PFSK-1 (cell line): ENCODE measurements at regions not wholly inside any gene's neighbourhood (a gene's known extent, or its start where the extent isn't known, plus 50 kb on each side); places are given as distances from the start of the nearest gene placed in this dataset.

Source experiments
- FOXP2 ChIP-seq: optimal IDR thresholded peaks from 2 replicates; pipeline ENCODE3; 2011; ENCODE audit warnings: borderline replicate concordance, control low read depth, inconsistent platforms; ENCODE audit not compliant: insufficient read depth; ENCODE audit errors: extremely low read length, extremely low read depth
- POLR2AphosphoS5 ChIP-seq: IDR thresholded peaks from 2 replicates; pipeline ENCODE4 v1.6.1; 2012; ENCODE audit warnings: low read depth, mild to moderate bottlenecking, control low read depth, low read length, moderate library complexity
- SIN3A ChIP-seq: IDR thresholded peaks from 2 replicates; pipeline ENCODE4 v1.6.1; 2012; ENCODE audit warnings: mild to moderate bottlenecking, low read length, moderate library complexity, borderline replicate concordance; ENCODE audit not compliant: insufficient read depth
- TAF1 ChIP-seq: IDR thresholded peaks from 2 replicates; pipeline ENCODE4 v1.6.1; 2012; ENCODE audit warnings: low read length, control low read depth, borderline replicate concordance; ENCODE audit not compliant: insufficient read depth
- TF ChIP-seq, protein P1 (sequence below), 2 experiments: IDR thresholded peaks; 2 replicates each; pipeline versions ENCODE4 v1.6.1 to v1.8.0; 2011 to 2012; ENCODE audit warnings: low read depth in 2 of 2, low read length in 2 of 2, control low read depth in 1 of 2, inconsistent platforms in 1 of 2, mild to moderate bottlenecking in 1 of 2, moderate library complexity in 1 of 2; ENCODE audit not compliant: insufficient read depth in 1 of 2

DNA sequence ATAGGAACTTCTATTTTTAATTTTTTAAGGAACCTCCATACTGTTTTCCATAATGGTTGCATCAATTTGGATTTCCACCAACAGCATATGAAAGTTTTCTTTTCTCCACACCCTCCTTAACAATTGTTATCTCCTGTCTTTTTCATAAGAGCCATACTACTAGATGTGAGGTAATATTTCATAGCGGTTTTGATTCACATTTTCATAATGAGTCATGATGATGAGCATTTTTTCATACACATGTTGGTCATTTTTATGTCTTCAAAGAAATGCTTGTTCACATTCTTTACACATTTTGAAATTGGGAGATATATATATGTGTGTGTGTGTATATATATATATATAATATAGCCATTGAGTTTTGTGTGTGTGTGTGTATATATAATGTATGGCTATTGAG, 420.3 kb upstream of the PCDH9 start:
- TF ChIP-seq POLR2AphosphoS5 = no peak
- TF ChIP-seq SIN3A = no peak
- no peak for TF ChIP-seq FOXP2
- TF ChIP-seq, protein P1, sequence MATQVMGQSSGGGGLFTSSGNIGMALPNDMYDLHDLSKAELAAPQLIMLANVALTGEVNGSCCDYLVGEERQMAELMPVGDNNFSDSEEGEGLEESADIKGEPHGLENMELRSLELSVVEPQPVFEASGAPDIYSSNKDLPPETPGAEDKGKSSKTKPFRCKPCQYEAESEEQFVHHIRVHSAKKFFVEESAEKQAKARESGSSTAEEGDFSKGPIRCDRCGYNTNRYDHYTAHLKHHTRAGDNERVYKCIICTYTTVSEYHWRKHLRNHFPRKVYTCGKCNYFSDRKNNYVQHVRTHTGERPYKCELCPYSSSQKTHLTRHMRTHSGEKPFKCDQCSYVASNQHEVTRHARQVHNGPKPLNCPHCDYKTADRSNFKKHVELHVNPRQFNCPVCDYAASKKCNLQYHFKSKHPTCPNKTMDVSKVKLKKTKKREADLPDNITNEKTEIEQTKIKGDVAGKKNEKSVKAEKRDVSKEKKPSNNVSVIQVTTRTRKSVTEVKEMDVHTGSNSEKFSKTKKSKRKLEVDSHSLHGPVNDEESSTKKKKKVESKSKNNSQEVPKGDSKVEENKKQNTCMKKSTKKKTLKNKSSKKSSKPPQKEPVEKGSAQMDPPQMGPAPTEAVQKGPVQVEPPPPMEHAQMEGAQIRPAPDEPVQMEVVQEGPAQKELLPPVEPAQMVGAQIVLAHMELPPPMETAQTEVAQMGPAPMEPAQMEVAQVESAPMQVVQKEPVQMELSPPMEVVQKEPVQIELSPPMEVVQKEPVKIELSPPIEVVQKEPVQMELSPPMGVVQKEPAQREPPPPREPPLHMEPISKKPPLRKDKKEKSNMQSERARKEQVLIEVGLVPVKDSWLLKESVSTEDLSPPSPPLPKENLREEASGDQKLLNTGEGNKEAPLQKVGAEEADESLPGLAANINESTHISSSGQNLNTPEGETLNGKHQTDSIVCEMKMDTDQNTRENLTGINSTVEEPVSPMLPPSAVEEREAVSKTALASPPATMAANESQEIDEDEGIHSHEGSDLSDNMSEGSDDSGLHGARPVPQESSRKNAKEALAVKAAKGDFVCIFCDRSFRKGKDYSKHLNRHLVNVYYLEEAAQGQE (IDR thresholded peaks at IDR 0.05; ENCODE audit: insufficient read depth in 1 of 2, low read depth in 2 of 2, low read length in 2 of 2) = no peak
- no peak for TF ChIP-seq TAF1

DNA sequence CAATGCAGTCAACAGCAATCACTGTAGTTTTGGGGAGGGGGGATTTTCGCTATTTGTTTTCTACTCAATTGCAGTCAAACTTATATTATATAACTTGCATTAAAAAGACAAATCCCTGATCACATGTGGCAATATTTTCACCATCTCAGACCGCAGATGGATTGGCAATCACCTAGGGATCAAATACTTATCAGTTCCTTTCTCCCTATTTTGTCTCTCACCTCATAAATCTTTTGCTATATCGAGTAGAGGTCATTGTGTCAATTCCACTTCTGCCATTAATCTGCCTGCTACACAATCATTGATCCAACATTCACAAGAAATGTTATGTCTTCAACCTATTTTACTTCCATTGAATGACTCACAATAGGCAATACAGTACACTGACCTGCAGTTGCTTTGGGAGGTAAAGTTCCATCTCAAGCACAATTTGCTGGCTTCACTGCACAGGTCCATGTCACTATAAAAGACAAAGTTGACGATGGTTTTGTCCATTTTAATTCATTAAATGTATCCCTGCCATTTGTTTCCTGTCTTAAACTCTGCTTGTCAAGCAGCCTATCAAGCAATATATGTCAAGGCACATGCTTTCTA, 415.8 kb upstream of the PCDH9 start:
- TF ChIP-seq SIN3A (no peak), TAF1 (no peak), POLR2AphosphoS5 (no peak), FOXP2 (no peak)
- TF ChIP-seq, protein P1 (IDR thresholded peaks at IDR 0.05; ENCODE audit: insufficient read depth in 1 of 2, low read depth in 2 of 2, low read length in 2 of 2) = no peak

DNA sequence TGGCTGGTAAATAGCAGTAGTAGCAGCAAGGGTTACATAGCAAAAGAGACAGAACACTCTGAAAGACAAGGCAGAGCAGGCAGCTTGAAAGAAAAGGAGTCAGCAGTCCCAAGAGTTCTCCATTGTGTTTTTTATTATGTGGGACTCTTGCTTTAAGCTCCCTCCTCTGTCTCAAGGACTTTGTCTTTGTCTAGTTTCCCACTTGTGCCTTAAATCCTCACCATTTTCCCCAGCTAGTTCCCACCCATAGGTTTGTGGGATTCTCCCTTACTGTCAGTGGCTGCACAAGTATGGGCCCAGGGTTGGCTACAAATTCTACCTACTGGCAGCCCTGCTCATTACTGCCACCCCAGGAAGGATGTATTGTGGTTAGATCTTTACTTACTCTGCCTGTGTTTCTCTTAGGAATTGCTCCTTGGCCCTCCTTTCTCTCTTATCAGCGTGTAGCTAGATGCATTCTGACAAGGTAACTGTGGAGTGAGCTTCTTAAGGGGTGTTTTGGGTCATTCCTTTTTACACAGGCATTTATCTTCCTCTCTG, 413.4 kb upstream of the PCDH9 start:
- no peak for TF ChIP-seq TAF1
- TF ChIP-seq FOXP2 = no peak
- no peak for TF ChIP-seq POLR2AphosphoS5
- TF ChIP-seq, protein P1 (IDR thresholded peaks at IDR 0.05; ENCODE audit: insufficient read depth in 1 of 2, low read depth in 2 of 2, low read length in 2 of 2) = no peak
- TF ChIP-seq SIN3A = no peak

DNA sequence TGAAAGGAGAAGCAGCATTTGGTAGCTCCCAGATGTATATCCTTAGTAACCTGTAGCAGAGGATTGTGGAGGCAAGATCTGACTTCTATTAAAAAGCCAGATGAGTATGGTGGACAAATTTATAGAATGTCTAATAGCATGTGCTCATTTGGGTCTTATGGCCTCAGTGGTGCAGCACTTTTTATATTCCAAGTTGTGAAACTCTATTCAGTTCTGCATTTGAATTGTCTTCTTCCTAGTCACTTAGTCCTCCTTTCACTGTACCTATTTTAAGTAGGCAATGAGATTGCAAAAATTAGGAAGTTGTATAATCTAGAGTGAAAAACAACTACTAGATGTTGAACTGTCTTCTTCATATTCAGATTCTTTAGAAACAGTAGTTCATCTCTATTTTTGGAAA, 412.5 kb upstream of the PCDH9 start:
- TF ChIP-seq FOXP2 (no peak), POLR2AphosphoS5 (no peak), TAF1 (no peak), SIN3A (no peak)
- TF ChIP-seq, protein P1 (IDR thresholded peaks at IDR 0.05; ENCODE audit: insufficient read depth in 1 of 2, low read depth in 2 of 2, low read length in 2 of 2) = no peak

DNA sequence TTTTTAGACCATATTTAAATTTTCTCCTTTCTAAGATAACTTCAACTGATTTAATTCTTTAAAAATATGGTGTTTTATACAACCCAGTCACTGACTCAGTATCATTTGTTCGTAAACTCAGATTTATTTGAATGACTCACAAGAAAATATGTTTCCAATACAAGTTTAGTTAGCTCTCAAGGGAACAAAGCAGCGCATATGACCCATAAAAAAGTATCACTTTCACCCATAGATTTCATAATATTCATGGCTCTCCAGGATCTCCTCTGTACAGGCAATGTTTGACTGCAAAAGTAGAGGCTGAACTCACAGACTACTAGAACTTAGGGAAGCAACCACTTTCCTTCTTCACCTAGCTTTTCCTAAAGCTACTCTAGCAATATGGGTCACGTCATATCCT, 405.6 kb upstream of the PCDH9 start:
- TF ChIP-seq TAF1 (no peak), POLR2AphosphoS5 (no peak), SIN3A (no peak), FOXP2 (no peak)
- TF ChIP-seq, protein P1 (IDR thresholded peaks at IDR 0.05; ENCODE audit: insufficient read depth in 1 of 2, low read depth in 2 of 2, low read length in 2 of 2) = no peak
